HCT116 (cell line): ENCODE measurements at regions not wholly inside any gene's neighbourhood (a gene's known extent, or its start where the extent isn't known, plus 50 kb on each side); places are given as distances from the start of the nearest gene placed in this dataset.

Experiments used
- CEBPB ChIP-seq: IDR thresholded peaks from 2 replicates; pipeline ENCODE4 v1.6.1; 2012; ENCODE audit warnings: low read depth
- EZH2phosphoT487 ChIP-seq: fragments of 200-600 bp; IDR thresholded peaks from 2 replicates; pipeline ENCODE4 v1.6.1; 2018; ENCODE audit warnings: antibody characterized with exemption, borderline replicate concordance
- POLR2A ChIP-seq: IDR thresholded peaks from 2 replicates; pipeline ENCODE4 v1.7.0; 2011; ENCODE audit warnings: borderline replicate concordance; ENCODE audit not compliant: insufficient read depth, insufficient read length; ENCODE audit errors: extremely low read depth
- SRF ChIP-seq: IDR thresholded peaks from 2 replicates; pipeline ENCODE4 v1.6.1; 2012; ENCODE audit warnings: low read depth
- ZNF274 ChIP-seq: fragments of 200-500 bp; sonication (Bioruptor generic); IDR thresholded peaks from 2 replicates; pipeline ENCODE4 v1.6.1; 2014; ENCODE audit warnings: mild to moderate bottlenecking, low read depth, low read length, inconsistent platforms
- TF ChIP-seq, protein P1 (sequence below), 3 experiments: fragments of 200-600 bp in 1 of 3; sonication (generic) in 1 of 3; IDR thresholded peaks in 2 of 3; conservative IDR thresholded peaks in 1 of 3; 2 replicates each; pipeline ENCODE4 v1.5.1; 2012 to 2017; ENCODE audit warnings: low read depth in 2 of 3, low read length in 2 of 3, antibody characterized with exemption in 1 of 3, borderline replicate concordance in 1 of 3, control low read depth in 1 of 3, mild to moderate bottlenecking in 1 of 3, mixed read lengths in 1 of 3, mixed run types in 1 of 3, moderate library complexity in 1 of 3; ENCODE audit not compliant: insufficient read depth in 1 of 3
- TF ChIP-seq, protein P2 (sequence below): IDR thresholded peaks from 2 replicates; pipeline ENCODE4 v1.6.1; 2012

DNA sequence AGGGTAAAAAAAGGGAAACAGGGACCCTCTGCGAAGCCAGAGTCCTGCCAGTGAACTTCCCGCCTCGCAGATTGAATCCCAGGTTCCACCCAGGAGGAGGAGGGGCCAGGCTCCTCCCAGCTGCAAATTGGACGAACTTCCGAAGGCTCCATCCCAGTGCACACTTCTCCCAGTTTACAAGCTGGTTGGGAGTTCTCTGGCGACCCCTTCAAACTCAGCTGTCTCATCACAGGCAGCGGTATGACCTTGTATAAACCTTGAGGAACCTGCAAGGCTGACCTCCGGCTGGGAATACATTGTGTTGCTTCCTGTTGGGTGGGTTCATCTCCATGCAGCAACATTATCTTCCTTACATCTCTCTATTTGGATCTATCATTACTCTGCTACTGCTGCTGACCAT lies 962.7 kb downstream of the GRIK2 start:
- TF ChIP-seq, protein P1, sequence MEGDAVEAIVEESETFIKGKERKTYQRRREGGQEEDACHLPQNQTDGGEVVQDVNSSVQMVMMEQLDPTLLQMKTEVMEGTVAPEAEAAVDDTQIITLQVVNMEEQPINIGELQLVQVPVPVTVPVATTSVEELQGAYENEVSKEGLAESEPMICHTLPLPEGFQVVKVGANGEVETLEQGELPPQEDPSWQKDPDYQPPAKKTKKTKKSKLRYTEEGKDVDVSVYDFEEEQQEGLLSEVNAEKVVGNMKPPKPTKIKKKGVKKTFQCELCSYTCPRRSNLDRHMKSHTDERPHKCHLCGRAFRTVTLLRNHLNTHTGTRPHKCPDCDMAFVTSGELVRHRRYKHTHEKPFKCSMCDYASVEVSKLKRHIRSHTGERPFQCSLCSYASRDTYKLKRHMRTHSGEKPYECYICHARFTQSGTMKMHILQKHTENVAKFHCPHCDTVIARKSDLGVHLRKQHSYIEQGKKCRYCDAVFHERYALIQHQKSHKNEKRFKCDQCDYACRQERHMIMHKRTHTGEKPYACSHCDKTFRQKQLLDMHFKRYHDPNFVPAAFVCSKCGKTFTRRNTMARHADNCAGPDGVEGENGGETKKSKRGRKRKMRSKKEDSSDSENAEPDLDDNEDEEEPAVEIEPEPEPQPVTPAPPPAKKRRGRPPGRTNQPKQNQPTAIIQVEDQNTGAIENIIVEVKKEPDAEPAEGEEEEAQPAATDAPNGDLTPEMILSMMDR (IDR thresholded peaks at IDR 0.05 in 2 of 3, conservative IDR thresholded peaks at IDR 0.05 in 1 of 3; ENCODE audit: borderline replicate concordance in 1 of 3, insufficient read depth in 1 of 3, low read depth in 2 of 3, low read length in 2 of 3), result no peak
- TF ChIP-seq, protein P2, sequence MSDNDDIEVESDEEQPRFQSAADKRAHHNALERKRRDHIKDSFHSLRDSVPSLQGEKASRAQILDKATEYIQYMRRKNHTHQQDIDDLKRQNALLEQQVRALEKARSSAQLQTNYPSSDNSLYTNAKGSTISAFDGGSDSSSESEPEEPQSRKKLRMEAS, result no peak
- TF ChIP-seq CEBPB (no peak), ZNF274 (no peak), SRF (no peak), POLR2A (no peak), EZH2phosphoT487 (no peak)
